Right atrium auricular region (tissue), 2 donors: ENCODE measurements at regions not wholly inside any gene's neighbourhood (a gene's known extent, or its start where the extent isn't known, plus 50 kb on each side); places are given as distances from the start of the nearest gene placed in this dataset.

Experiments used
- DNase-seq: peaks from one replicate; pipeline ENCODE4 v3.0.0-alpha.2; 2019; ENCODE audit warnings: low spot score
- H3K27ac ChIP-seq, 2 donors: fragments of 200-600 bp; sonication (generic); 1 replicate in 1 of 2; 2 replicates in 1 of 2; pipeline ENCODE4 v1.5.1; 2016 to 2019
- H3K27me3 ChIP-seq, 2 donors: fragments of 200-600 bp; sonication (generic); one replicate each; pipeline versions ENCODE4 v1.5.1 to v1.6.0; 2017 to 2019
- H3K36me3 ChIP-seq: fragments of 200-600 bp; sonication (generic); one replicate; pipeline ENCODE4 v1.5.1; 2016
- H3K4me1 ChIP-seq, 2 donors: fragments of 200-600 bp; sonication (generic); one replicate each; pipeline versions ENCODE4 v1.5.1 to v1.6.0; 2017 to 2019
- H3K4me3 ChIP-seq, 2 donors: fragments of 200-600 bp; sonication (generic); 1 replicate in 1 of 2; 2 replicates in 1 of 2; pipeline ENCODE4 v1.5.1; 2017 to 2019; ENCODE audit warnings: mild to moderate bottlenecking in 1 of 2, moderate library complexity in 1 of 2
- H3K9me3 ChIP-seq, 2 donors: fragments of 200-600 bp; sonication (generic); one replicate each; pipeline ENCODE4 v1.5.1; 2019
- TF ChIP-seq, protein P1 (sequence below), 2 donors: fragments of 200-600 bp; sonication (generic); IDR thresholded peaks; one replicate each; pipeline ENCODE4 v1.5.1; 2019; ENCODE audit warnings: antibody characterized with exemption in 2 of 2

DNA sequence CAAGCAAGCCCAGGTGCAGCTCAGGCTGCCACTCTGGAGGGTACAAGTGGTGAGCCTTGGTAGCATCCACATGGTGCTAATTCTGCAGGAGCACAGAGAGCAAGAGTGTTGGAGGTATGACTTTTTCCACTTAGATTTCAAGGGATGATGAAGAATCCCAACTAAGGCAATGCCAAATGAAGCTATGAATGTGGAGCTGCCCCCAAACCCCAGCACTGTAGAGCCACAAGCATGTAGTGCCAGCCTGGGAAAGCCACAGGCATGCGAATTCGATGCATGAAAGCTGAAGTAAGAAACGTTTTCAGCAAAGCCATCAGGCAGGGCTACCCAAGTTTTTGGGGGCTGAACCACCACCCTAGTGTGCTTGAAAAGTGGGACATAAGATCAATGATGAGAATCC is 251.1 kb downstream of the HAO1 start:
- DNase-seq = no peak
- TF ChIP-seq, protein P1, sequence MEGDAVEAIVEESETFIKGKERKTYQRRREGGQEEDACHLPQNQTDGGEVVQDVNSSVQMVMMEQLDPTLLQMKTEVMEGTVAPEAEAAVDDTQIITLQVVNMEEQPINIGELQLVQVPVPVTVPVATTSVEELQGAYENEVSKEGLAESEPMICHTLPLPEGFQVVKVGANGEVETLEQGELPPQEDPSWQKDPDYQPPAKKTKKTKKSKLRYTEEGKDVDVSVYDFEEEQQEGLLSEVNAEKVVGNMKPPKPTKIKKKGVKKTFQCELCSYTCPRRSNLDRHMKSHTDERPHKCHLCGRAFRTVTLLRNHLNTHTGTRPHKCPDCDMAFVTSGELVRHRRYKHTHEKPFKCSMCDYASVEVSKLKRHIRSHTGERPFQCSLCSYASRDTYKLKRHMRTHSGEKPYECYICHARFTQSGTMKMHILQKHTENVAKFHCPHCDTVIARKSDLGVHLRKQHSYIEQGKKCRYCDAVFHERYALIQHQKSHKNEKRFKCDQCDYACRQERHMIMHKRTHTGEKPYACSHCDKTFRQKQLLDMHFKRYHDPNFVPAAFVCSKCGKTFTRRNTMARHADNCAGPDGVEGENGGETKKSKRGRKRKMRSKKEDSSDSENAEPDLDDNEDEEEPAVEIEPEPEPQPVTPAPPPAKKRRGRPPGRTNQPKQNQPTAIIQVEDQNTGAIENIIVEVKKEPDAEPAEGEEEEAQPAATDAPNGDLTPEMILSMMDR (IDR thresholded peaks at IDR 0.05) = no peak
- Histone ChIP-seq H3K27ac (no peak overlapping the region), H3K4me3 (no peak overlapping the region), H3K4me1 (no peaks in the 10 kb centered on the region), H3K36me3 (no peaks in the 10 kb centered on the region), H3K9me3 (no peaks in the 10 kb centered on the region), H3K27me3 (no peaks in the 10 kb centered on the region)

GRCh38 chr20:7691647-7692269 is 248.5 kb downstream of the HAO1 start:
- Histone ChIP-seq H3K4me3 (no peak overlapping the region), H3K27ac (no peak overlapping the region), H3K9me3 (no peaks in the 10 kb centered on the region), H3K4me1 (no peaks in the 10 kb centered on the region), H3K27me3 (no peaks in the 10 kb centered on the region), H3K36me3 (no peaks in the 10 kb centered on the region)
- DNase-seq = no peak
- TF ChIP-seq, protein P1 (IDR thresholded peaks at IDR 0.05) = no peak

DNA sequence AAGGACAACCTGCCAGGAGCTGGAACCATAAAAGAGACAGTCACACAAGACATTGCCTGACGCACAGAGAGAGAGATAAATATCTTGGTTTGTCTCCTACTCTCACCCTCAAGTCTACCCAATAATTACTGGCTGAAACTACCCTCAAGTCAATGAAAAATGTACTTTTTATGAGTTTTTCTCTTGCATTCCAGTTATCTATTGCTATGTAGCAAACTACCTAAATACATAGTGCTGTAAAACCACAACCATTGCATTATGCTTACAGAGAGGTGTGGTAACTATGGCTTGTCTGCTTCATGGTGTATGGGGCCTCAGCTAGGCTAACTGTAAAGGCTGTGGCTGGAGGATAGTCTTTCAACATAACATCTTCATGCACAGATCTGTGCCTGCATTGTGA is 247.8 kb downstream of the HAO1 start:
- H3K4me1 ChIP-seq = no peaks in the 10 kb centered on the region
- H3K4me3 ChIP-seq = no peak overlapping the region
- no peaks in the 10 kb centered on the region for H3K36me3 ChIP-seq
- H3K27ac ChIP-seq = no peak overlapping the region
- no peaks in the 10 kb centered on the region for H3K9me3 ChIP-seq
- TF ChIP-seq, protein P1 (IDR thresholded peaks at IDR 0.05) = no peak
- DNase-seq = no peak
- no peaks in the 10 kb centered on the region for H3K27me3 ChIP-seq

DNA sequence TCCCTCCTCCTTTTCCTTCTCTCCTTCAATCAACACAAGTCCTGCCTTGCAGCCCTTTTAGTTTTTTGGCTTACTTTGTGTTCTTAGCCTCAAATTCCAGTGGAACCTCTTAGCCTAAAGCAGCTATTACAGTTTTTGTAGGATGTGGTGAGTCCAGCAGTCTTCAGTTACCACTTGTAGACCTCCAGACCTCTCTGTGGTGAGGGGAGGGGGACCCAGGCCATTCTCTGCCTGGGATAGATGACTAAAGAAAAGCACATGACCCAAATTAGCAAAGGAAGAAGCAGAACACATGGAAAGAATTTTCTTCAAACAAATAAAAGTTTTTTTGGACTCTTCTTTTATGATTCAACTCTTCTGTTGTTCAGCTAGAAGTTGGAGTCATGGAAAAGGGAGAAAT is 246.5 kb downstream of the HAO1 start:
- Histone ChIP-seq H3K36me3 (no peaks in the 10 kb centered on the region), H3K27ac (no peak overlapping the region), H3K4me3 (no peak overlapping the region), H3K4me1 (no peaks in the 10 kb centered on the region), H3K27me3 (no peaks in the 10 kb centered on the region), H3K9me3 (no peaks in the 10 kb centered on the region)
- DNase-seq = no peak
- TF ChIP-seq, protein P1 (IDR thresholded peaks at IDR 0.05) = no peak

DNA sequence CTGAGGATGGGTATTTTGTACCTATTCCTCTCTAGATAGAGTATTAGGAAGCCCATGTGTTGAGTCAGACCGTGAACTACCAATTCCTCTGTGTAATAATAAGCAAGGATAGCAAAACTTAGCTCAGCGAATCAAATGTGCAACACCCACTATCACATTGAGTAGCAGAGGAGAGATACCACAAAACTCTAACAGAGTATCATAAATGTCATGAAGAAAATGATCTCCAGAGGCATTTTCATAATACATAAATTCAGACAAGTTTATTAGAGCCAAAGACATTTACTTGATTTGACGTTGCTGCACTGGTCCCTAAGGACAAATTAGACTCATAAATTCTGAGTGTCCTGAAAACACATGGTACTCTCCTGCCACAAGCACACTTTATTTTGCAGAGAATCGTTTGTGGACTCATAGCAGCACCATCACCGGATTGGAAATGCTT is 245.2 kb downstream of the HAO1 start:
- no peak overlapping the region for H3K4me3 ChIP-seq
- no peak for DNase-seq
- H3K4me1 ChIP-seq = no peaks in the 10 kb centered on the region
- H3K9me3 ChIP-seq = no peaks in the 10 kb centered on the region
- H3K36me3 ChIP-seq = no peaks in the 10 kb centered on the region
- no peaks in the 10 kb centered on the region for H3K27me3 ChIP-seq
- TF ChIP-seq, protein P1 (IDR thresholded peaks at IDR 0.05) = no peak
- H3K27ac ChIP-seq = no peak overlapping the region

GRCh38 chr20:7695635-7696034 is 244.6 kb downstream of the HAO1 start:
- TF ChIP-seq, protein P1 (IDR thresholded peaks at IDR 0.05) = no peak

More at GRCh38 chr20:7695635-7696034, 244.6 kb downstream of the HAO1 start:
- DNase-seq = no peak
- Histone ChIP-seq H3K36me3 (no peaks in the 10 kb centered on the region), H3K9me3 (no peaks in the 10 kb centered on the region), H3K27me3 (no peaks in the 10 kb centered on the region), H3K4me1 (no peaks in the 10 kb centered on the region), H3K4me3 (no peak overlapping the region), H3K27ac (no peak overlapping the region)
